22Rv1 (cell line): ENCODE measurements at regions not wholly inside any gene's neighbourhood (a gene's known extent, or its start where the extent isn't known, plus 50 kb on each side); places are given as distances from the start of the nearest gene placed in this dataset.

ENCODE experiments used
- ZFX ChIP-seq: fragments of 450-650 bp; IDR thresholded peaks from 2 replicates; pipeline ENCODE4 v1.6.1; 2017; ENCODE audit warnings: antibody characterized with exemption, borderline replicate concordance
- TF ChIP-seq, protein P1 (sequence below): fragments of 450-650 bp; IDR thresholded peaks from 2 replicates; pipeline ENCODE4 v1.5.1; 2017; ENCODE audit warnings: mild to moderate bottlenecking

DNA sequence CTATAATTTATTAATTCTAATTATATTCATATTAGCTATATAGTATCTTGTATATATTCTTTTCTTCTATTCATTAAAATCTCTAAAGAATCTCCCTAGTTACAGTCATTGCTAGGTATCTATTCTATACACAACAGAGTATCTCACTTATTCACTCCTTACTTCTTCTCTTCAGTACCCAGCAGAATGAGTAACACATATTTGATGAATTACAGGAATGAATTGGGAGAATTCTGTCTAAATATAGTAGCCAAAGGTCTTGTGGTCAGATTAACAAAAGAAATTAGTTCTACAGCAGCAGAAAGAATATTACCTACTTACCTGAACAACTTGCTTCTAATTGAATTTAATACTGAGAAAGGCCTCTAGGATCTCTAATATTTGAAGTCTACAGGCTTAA, 758.0 kb upstream of the ZEB2 start:
- TF ChIP-seq, protein P1, sequence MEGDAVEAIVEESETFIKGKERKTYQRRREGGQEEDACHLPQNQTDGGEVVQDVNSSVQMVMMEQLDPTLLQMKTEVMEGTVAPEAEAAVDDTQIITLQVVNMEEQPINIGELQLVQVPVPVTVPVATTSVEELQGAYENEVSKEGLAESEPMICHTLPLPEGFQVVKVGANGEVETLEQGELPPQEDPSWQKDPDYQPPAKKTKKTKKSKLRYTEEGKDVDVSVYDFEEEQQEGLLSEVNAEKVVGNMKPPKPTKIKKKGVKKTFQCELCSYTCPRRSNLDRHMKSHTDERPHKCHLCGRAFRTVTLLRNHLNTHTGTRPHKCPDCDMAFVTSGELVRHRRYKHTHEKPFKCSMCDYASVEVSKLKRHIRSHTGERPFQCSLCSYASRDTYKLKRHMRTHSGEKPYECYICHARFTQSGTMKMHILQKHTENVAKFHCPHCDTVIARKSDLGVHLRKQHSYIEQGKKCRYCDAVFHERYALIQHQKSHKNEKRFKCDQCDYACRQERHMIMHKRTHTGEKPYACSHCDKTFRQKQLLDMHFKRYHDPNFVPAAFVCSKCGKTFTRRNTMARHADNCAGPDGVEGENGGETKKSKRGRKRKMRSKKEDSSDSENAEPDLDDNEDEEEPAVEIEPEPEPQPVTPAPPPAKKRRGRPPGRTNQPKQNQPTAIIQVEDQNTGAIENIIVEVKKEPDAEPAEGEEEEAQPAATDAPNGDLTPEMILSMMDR, result no peak
- no peak for TF ChIP-seq ZFX
